ENCODE measurements at regions not wholly inside any gene's neighbourhood (a gene's known extent, or its start where the extent isn't known, plus 50 kb on each side); places are given as distances from the start of the nearest gene placed in this dataset.
A peak's percentile ranks its signal among the peaks of the same experiment; 100 is the strongest.
"Not testable (repeated sequence)": the region's sequence is repeated elsewhere in the genome, so short reads cannot be mapped to it uniquely, and the experiment has no call there.

DNA sequence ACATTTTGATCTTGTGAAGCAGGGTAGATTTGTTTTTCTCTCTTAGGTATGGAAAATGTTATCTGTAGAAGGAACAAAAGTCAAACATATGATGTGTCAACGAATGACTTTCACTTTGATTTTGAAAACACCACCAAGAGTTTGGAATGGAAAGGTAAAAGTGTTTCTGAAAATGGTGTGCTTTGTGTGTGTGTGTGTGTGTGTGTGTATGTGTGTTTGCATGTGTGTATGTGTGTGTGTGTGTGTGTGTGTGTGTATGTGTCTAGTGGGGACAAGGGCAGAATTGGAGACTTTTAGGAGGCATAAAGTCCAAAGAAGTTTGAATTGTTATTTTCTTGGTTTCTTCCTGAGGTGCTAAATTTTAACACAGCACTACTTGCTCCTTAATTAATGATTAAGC, 115.4 kb upstream of the PRKCQ start:
- no peak for DNase-seq (ENCODE audit: low read depth, low spot score)

DNA sequence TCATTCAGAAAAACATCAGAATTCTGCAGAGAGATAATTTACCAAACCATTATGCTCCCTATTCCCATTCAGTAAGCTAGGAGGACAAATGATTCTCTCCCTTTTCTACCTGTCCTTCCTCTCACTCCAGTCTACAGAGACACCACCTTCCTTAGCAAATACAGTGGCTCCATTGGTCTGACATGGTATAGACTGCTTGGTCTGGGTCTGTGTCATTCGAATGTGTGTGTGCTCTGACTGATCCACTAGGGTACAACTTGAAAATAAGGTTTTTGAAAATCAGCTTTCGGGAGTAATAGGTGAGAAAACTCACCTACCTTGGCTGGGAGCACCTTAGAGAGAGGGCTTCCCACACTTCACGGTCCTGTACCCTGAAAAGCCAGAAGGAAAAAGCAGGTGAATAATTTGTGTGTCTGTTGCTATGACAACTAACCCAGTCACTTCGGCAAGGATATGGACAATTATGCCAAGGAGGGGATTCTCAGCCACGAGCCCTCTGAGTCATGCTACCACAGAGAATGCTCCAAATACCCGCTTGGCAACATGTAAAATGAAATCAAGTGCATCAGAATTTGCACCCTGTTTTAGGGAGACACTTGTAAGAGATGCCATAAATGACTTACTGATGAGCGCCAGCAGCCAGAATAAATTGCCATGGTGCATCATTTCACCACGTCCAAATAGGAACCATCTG, 114.5 kb upstream of the PRKCQ start:
- no peak for DNase-seq (ENCODE audit: low read depth, low spot score)

DNA sequence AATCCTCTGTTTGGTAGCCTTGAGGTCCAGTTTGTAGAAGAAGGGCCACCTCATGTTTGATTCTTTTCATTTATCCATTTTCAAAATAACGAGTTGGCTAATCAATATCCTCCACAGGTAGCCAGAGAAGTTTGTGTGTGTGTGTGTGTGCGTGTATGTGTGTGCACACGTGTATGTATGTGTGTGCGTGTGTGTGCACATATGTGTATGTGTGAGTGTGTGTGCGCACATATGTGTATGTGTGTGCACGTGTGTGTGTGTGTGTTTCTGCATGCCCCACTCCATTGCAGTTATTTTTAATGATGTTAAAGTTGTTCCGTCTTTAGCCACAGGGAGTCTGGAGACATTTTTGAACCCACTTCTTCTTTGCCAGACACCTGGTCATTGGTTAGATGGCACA, 112.8 kb upstream of the PRKCQ start:
- DNase-seq (ENCODE audit: low read depth, low spot score): no peak

DNA sequence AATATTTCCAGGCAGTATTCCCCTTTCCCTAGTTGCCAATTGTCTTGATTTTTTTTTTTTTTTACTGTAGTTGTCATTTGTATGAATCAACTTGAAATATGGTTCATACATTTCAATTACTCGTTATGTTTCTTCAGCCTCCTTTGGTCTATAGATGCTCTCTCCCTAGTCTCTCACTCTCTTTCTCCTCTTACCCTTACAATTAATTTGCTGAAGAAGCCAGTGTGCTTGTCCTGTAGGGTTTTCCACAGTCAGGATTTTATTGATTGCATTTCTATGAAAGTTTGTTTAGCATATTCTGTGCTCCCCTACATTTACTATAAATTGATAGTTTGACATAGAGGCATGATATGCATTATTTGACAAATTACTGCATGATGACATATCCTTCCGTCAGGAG, 112.0 kb upstream of the PRKCQ start:
- no peak for DNase-seq (ENCODE audit: low read depth, low spot score)

DNA sequence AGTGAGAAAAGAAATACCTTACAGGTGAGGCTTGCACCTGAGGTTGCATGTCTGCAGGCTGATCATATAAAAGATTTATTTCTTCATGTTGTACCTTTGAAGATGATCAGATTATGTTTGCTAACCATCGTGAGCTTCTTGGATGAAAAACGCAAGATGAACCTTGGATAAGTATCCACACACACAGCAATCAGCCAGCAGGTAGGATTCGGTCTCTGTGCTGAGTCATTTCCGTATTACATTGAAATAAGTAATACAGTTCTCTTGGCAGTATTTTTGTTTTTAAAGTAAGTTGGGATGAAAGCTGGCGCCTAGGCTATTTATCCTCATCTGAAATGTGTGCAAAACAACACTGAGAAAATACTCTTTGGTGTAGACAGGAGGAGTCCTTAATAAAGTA, 109.0 kb upstream of the PRKCQ start:
- no peak for DNase-seq (ENCODE audit: low read depth, low spot score)

DNA sequence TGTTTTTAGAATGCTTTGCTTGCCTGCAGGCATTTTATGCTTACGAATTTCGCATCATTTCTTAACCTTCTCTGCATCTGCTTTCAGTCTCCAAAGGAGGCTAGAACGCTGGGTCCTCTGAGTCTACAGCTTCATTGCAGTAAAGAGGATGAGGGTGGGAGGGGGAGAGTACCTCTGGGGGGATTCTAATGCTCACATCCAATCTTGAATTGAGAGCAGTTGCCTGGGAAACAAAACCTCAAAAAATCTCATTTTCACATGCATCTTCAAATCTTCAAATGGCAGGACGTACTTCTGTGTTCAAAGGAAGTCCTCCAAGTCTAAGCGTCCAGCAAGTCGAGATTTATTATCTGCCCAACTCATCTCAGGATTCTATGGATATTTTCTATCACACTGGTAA, 100.7 kb upstream of the PRKCQ start:
- no peak for DNase-seq (ENCODE audit: low read depth, low spot score)

DNA sequence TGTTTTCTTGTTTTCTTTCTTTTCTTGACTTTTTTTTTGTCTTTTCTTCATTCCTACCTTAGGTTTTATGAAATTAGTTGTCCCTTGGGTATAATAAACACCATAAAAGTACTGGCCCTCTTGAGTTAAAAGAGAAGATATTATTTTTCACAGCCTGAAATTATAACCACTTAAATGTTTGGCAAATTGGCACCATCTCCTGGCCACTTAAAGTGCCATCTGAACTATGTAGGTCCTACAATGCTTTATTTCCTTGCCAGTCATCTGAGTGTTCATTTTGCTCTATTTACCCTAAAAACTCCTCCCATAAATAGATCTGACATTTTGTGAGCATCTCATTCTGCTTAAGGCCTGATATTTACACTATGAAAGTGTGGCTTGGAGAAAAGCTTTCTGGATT, 98.9 kb upstream of the PRKCQ start:
- DNase-seq (ENCODE audit: low read depth, low spot score): no peak

DNA sequence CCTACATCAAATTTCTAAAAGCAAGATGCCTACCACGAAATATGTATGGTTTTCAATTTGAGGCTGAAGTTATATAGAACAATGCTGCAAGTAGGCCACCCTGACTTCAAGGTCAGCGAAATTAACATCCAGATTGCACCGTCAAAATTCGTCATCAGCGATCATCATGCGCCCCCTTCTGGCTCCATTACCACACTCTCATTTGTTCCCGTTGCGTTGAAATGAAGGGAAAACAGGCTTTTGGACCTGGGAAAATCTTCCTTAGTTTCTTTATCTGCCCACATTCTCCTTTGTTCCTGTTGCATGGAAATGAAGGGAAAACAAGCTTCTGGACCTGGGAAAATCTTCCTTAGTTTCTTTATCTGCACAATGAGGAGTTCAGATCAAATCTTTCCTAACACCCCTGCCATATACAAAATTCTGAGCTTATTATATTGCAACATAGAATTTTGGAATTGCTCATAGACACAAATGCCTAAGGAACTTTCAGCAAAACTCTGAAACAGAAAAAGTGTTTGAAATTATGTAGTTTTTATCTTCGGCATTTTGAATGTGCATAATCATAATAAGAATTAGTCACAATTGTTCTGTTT, 98.2 kb upstream of the PRKCQ start:
- DNase-seq (ENCODE audit: low read depth, low spot score): no peak

DNA sequence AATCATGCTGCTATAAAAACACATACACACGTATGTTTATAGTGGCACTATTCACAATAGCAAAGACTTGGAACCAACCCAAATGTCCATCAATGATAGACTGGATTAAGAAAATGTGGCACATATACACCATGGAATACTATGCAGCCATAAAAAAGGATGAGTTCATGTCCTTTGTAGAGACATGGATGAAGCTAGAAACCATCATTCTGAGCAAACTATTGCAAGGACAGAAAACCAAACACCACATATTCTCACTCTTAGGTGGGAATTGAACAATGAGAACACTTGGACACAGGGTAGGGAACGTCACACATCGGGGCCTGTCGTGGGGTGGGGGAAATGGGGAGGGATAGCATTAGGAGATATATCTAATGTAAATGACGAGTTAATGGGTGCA, 97.1 kb upstream of the PRKCQ start:
- DNase-seq (ENCODE audit: low read depth, low spot score): not testable (repeated sequence)

DNA sequence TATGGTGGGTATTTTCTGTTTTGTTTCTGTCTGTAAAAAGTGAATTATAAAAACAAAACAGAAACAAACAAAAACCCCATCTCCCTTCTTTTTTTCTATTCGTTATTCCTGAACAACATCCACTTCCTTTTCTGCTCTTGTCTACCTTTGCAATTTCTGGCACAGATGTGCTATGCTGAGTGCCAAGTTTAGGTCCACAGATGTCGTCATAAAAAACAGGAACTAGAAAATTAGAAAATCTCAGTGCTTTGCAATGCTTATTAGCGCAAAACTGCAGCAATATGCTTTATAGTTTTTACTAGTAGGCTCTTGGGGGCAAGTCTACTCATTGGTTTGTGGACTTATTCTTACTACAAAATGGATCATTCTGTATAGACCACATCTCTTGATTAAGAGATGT, 94.2 kb upstream of the PRKCQ start:
- DNase-seq (ENCODE audit: low read depth, low spot score): no peak

DNA sequence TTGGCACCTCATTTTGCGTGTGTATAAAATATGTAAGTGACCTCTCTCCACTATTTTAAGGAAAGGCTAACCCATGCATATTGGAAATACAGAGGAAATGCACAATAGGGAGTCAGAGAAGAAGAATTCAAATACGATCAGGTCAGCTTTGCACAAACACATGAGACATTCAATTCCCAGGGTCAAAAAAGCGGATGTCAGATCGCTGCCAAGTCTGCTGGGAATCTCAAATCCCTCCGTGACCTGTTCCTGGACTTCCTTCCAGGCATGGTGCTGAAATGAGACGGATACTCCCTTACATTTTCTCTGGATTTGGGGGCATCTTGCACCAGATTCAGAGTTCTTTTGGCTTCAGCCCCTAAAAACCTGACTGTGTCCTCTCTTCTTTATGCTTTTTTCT, 91.9 kb upstream of the PRKCQ start:
- no peak for DNase-seq (ENCODE audit: low read depth, low spot score)

DNA sequence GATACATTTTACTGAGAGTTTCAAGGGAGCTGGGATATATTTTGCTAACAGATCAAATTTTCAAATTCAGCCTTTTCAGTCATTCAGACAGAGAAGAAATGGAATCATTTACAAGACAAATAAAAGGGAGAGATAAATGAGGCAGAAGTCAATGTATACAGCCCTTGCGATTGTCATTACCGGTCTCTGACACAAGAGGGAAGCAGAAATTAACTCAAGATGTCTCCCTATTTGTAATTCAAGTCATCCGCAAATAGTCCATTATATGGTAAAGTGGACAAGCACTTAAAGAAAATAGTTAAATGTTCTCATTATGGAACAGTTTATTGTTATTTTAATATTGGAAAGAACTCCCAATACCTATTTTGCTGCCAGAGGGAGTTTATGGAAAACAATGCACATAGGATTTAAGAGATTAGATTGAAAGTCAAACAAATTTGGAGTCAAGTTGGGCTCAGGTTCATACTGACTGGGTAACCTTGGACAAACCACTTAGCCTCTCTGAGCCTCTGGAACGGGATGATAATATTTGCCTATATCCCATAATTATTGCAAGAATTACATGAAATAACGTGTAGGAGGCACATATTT, 89.3 kb upstream of the PRKCQ start:
- peak; percentile 20 for DNase-seq (ENCODE audit: low read depth, low spot score)

DNA sequence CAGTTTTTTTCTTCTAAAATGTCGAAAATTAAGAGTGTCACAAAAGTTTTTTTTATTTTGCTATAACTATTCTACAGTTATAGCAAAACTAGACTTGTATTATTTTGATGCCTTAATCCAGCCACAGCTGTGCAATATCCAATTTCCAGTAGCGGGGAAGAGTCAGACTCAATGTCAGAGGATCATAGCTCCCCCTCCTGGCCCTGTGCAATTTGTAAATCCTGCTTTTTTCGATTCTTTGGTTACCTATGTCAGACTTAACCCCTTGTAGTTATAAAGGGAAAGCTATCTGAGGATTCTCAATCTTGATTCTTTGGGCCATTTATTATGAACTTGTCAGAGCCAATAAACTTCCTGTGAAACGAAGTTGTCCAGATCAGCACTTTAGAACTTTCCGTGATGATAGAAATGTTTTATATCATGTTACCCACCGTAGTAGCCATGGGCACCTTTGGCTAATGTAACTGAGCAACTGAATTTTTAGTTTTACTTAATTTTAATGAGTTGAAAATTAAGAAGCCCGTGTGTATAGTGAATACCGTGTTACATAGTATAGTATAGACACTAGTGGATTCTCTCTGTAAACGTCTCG, 87.7 kb upstream of the PRKCQ start:
- peak; percentile 7 for DNase-seq (ENCODE audit: low read depth, low spot score)

DNA sequence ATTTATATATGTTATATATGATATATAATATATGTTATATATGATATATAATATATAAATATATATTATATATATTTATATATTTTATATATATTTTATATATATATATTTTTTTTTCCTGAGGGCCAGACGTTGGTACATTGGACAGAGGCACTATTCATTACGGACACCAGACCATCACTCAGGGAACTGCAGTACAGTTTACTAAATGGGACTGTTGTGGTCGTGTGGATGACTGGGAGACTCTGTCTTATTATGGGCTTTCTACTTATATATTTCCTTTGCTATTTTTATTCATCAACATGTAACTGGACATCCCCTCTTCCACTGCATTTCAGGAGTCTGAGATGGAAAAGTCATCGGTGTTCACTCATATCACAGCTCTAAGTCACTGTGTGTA, 87.1 kb upstream of the PRKCQ start:
- no peak for DNase-seq (ENCODE audit: low read depth, low spot score)

DNA sequence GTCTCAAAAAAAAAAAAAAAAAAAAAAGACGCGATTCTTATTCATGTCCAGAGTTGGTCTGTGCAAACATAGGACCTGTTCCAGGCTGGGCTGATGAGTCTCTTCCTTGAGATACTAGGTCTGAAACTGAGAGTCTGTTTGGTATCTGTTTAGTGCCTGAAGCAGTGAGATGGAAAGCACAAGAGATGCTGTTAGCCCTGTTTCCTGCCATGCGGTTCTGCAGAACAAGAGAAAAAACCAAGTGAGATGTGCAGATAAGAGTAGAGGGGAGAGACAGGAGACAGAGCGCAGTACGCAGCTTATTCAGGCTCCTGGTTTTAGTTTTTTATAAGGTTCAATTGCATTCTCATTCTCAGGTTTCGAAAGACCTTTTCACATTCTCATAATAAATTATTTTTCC, 85.8 kb upstream of the PRKCQ start:
- no peak for DNase-seq (ENCODE audit: low read depth, low spot score)

DNA sequence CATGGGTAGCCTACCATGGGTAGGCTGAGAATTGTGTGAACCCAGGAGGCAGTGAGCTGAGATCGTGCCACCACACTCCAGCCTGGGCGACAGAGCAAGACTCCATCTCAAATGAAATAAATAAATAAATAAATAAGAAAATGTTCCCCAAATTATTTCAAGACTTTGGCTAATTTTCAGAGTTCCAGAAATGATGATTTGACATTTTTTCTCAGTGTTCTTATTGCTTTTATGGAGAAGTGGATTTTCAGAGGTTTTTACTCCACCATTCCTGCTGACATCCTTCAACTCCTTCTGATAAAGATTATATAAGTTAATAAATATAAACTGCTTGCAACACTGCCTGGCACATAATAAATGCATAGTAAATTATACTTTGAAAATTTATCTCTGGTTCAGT, 80.4 kb upstream of the PRKCQ start:
- no peak for DNase-seq (ENCODE audit: low read depth, low spot score)

DNA sequence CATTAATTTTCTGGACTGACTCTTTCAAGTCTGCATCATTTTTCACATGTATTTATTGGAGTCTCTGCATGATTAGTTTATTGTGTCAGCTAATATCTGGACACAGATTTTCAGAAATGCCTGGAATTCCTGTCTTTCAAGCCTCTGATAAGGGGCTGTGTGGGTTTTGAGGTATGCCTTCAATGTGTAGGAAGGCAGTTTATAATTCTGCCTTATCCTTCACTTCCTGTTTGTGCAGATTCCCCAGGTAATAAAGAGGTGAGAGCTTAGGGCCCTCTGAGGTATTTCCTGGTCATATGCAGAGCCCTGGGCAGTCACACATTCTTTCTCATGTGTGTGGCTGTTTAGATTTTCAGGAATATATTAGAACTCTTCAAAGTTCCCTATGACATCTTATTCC, 79.4 kb upstream of the PRKCQ start:
- DNase-seq (ENCODE audit: low read depth, low spot score): no peak

DNA sequence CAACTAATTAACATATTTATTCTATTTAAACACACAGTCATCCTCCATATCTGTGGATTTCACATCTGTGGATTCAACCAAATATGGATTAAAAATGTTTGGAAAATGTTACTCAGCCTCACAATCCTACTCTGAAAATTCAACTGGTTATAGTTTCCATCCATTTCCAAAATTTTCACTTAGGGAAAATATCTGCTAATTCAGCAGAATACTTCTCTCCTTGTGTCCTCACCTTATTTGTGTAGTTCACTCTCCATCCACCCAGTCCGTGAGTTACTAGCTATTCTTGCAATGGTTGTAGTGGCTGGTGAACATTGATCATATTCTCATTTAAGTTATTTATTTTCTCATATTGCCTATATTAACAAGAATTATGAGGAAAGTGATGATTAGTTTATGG, 77.6 kb upstream of the PRKCQ start:
- DNase-seq (ENCODE audit: low read depth, low spot score): no peak

DNA sequence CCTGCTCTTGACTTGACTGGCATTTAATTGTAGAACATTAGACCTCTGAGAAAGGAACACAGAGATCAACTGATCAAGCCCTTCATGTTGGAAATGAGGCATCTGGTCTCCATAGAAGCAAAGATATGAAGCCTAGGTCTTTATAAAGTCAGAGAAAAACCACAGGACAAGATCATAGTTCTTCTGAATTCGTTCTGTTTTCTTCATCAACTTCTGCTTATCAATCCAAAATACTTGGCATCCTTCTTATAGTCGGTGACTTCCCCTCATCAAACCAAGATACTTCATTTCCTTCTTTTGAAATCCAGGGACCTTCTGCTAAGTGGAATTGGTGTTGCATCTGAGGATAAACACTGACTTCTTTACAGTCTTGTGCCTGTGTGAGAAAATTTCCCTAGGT, 77.1 kb upstream of the PRKCQ start:
- no peak for DNase-seq (ENCODE audit: low read depth, low spot score)

DNA sequence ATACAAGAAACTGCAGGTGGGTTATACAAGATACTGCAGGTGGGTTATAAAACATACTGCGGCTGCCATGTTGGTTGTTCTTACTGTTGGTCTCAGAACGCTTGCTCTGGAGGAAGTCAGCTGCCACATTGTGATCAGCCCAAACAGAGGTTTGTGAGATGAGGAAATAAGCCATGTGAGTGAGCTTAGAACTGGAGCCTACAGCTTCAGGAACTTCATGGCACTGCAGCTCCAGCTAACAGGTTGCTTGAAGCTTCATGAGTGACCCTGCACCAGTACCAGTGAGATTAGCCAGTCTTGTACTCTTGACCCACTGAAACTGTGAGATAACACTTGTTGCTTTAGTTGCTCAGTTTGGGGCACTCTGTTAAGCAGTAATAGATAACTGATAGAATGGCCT, 74.5 kb upstream of the PRKCQ start:
- DNase-seq (ENCODE audit: low read depth, low spot score): no peak

DNA sequence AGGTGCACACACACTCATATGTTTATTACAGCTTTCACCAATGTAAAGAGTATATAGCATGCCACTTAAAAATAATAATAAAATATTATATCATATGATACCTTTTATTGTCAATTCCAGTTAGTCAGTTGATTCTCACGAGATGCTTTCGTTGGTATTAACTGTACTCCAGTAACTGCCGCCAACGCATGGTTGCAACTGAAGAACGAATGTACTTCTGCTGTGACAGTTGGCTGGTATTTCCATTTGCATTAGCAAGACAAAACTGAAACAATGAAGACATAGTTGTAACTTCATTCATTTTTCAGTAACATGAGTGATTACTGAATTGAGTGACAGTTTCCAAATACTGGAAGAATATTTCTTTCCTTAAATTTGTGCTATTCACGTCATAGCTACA, 70.5 kb upstream of the PRKCQ start:
- DNase-seq (ENCODE audit: low read depth, low spot score): no peak

DNA sequence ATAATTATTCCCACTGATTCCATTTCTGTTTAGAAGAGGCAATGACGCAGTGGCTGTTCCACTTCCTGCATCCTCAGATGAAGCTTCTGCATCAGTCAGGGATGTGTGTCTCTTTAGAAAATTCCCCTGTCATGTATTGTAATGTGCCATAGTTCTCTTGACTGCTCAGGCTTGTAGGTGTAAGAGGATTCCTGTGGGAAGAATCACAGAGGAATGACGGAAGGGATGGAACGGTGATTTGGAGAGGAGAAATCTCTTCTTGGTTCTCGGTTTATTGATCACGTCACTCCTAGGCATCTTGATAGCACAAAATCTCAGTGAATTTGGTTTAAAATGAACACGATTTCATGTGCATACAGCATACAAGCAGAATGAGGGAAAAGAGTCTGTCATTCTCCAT, 69.8 kb upstream of the PRKCQ start:
- DNase-seq (ENCODE audit: low read depth, low spot score): no peak
